ENCODE measurements at regions not wholly inside any gene's neighbourhood (a gene's known extent, or its start where the extent isn't known, plus 50 kb on each side); places are given as distances from the start of the nearest gene placed in this dataset.

DNA sequence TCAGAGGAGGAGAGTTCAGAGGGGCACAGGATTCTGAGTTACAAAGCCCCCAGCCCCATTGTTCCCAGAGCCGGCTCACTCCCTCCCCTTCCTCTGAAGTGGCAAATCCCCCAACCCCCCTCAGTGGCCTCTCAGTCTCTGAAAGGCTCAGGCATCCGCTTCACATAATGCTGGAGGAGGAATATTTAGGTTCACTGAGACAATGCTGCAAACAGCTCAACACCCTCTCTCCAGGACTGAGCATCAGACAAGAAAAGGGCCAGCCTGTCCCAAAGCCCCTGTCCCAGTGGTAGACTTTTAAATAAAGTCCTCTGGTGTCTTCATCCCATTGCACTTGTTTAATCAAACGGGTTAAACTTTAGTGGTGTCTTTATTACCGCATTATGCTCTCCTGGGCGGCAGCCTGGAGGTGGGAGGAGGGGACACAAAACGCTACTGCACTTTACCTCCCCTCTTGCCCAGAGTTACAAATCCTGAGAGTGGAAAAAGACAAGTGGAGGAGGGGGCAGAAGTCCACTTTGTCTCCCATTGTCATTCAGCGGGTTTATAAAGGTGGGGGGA is 257.9 kb downstream of the FGFR2 start:
- Histone ChIP-seq H3K4me1 (peaks cover 47% of the 10 kb centered on the region), H3K27me3 (replicated peaks; ENCODE audit: control insufficient read depth, insufficient read depth, low read length) (no peaks in the 10 kb centered on the region), H3K36me3 (ENCODE audit: control insufficient read depth, insufficient read depth, low read length) (no peaks in the 10 kb centered on the region), H3K9me3 (no peaks in the 10 kb centered on the region), H3K4me3 (ENCODE audit: low read depth, low read length) (no peak overlapping the region)
- no peak overlapping the region for H3K4me3 Mint-ChIP-seq (ENCODE audit: unreplicated experiment)
- ChIA-PET CTCF (no interaction called here), POLR2A (no interaction called here)
- TF ChIP-seq, protein P1, sequence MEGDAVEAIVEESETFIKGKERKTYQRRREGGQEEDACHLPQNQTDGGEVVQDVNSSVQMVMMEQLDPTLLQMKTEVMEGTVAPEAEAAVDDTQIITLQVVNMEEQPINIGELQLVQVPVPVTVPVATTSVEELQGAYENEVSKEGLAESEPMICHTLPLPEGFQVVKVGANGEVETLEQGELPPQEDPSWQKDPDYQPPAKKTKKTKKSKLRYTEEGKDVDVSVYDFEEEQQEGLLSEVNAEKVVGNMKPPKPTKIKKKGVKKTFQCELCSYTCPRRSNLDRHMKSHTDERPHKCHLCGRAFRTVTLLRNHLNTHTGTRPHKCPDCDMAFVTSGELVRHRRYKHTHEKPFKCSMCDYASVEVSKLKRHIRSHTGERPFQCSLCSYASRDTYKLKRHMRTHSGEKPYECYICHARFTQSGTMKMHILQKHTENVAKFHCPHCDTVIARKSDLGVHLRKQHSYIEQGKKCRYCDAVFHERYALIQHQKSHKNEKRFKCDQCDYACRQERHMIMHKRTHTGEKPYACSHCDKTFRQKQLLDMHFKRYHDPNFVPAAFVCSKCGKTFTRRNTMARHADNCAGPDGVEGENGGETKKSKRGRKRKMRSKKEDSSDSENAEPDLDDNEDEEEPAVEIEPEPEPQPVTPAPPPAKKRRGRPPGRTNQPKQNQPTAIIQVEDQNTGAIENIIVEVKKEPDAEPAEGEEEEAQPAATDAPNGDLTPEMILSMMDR (IDR thresholded peaks at IDR 0.05; ENCODE audit: insufficient read depth in 1 of 2, low read depth in 1 of 2, low read length in 1 of 2, severe bottlenecking in 1 of 2, unreplicated experiment in 1 of 2), result no peak
- intact Hi-C loops (cut with micrococcal nuclease; ENCODE audit: unreplicated experiment), result no loop called here
- no peak for DNase-seq
- H3K36me3 Mint-ChIP-seq (ENCODE audit: insufficient read depth, unreplicated experiment), result peaks cover 4% of the 10 kb centered on the region
- no TSS peak for BruUV-seq (replicated peaks)
- peaks cover 9% of the 10 kb centered on the region for H3K9me3 Mint-ChIP-seq (ENCODE audit: unreplicated experiment)
- peak overlapping the region; percentile 18 for H3K27ac Mint-ChIP-seq (ENCODE audit: unreplicated experiment)
- peaks cover 42% of the 10 kb centered on the region for H3K4me1 Mint-ChIP-seq (ENCODE audit: low read depth, unreplicated experiment)
- H3K27me3 Mint-ChIP-seq (ENCODE audit: insufficient read depth, unreplicated experiment), result no peaks in the 10 kb centered on the region

DNA sequence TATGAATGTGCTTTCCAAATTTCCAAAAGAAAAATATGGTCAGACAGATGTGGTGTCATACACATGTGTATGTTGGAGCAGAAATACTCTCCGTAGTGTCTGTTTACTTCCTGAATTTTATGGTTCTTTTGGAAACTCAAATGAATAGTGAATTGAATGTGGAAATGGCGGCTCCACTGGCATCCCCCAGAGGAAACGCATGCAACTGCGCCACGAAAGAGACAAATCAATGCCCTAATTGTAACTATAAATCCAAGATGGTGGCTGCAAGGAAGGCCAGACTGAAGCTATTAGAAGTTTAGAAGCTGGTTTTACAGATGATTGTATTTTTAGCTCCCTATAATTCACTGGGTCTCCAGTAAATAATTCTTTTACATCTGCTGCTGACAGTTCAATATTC is 246.7 kb downstream of the FGFR2 start:
- Mint-ChIP-seq H3K4me3 (ENCODE audit: unreplicated experiment) (no peak overlapping the region), H3K27ac (ENCODE audit: unreplicated experiment) (no peak overlapping the region), H3K9me3 (ENCODE audit: unreplicated experiment) (no peaks in the 10 kb centered on the region), H3K36me3 (ENCODE audit: insufficient read depth, unreplicated experiment) (no peaks in the 10 kb centered on the region), H3K4me1 (ENCODE audit: low read depth, unreplicated experiment) (no peaks in the 10 kb centered on the region), H3K27me3 (ENCODE audit: insufficient read depth, unreplicated experiment) (no peaks in the 10 kb centered on the region)
- no peaks in the 10 kb centered on the region for H3K9me3 ChIP-seq
- no peak overlapping the region for H3K4me3 ChIP-seq (ENCODE audit: low read depth, low read length)
- ChIA-PET POLR2A (no interaction called here), CTCF (no interaction called here)
- intact Hi-C loops (cut with micrococcal nuclease; ENCODE audit: unreplicated experiment), result no loop called here
- TF ChIP-seq, protein P1 (IDR thresholded peaks at IDR 0.05; ENCODE audit: insufficient read depth in 1 of 2, low read depth in 1 of 2, low read length in 1 of 2, severe bottlenecking in 1 of 2, unreplicated experiment in 1 of 2), result no peak
- no peaks in the 10 kb centered on the region for H3K36me3 ChIP-seq (ENCODE audit: control insufficient read depth, insufficient read depth, low read length)
- no peaks in the 10 kb centered on the region for H3K27me3 ChIP-seq (replicated peaks; ENCODE audit: control insufficient read depth, insufficient read depth, low read length)
- H3K4me1 ChIP-seq, result no peaks in the 10 kb centered on the region
- no TSS peak for BruUV-seq (replicated peaks)
- DNase-seq, result no peak

DNA sequence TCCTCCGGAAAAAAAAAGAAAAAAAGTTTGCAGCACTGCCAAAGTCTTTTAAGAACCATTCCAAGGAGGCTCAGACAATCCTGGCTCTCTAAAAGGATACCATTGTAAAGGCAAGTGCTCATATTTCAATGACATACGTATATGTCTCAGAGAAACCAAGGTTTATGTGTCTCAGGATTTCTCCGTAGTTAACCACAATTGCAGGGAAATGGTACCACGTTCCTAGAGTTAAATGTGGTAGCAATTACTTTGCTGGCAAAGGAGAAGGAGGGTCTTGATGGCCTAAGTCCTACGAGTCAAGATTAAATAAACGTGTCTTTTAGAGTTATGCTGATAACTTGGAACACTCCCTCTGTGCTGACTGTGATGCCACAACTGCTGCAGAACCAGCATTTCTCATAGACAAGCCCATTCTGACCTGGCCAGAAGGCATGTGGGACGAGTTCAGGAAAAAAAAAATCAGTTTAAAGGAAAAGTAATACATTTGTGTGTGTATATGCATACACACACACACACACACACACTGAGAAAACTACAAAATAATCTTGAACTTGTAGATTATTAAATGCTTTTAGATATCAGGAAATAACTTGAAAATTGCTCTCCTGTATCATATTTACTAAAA is 245.9 kb downstream of the FGFR2 start:
- H3K27me3 ChIP-seq (replicated peaks; ENCODE audit: control insufficient read depth, insufficient read depth, low read length), result no peaks in the 10 kb centered on the region
- TF ChIP-seq, protein P1 (IDR thresholded peaks at IDR 0.05; ENCODE audit: insufficient read depth in 1 of 2, low read depth in 1 of 2, low read length in 1 of 2, severe bottlenecking in 1 of 2, unreplicated experiment in 1 of 2), result no peak
- no peaks in the 10 kb centered on the region for H3K4me1 ChIP-seq
- Mint-ChIP-seq H3K9me3 (ENCODE audit: unreplicated experiment) (no peaks in the 10 kb centered on the region), H3K4me3 (ENCODE audit: unreplicated experiment) (no peak overlapping the region), H3K36me3 (ENCODE audit: insufficient read depth, unreplicated experiment) (no peaks in the 10 kb centered on the region), H3K4me1 (ENCODE audit: low read depth, unreplicated experiment) (no peaks in the 10 kb centered on the region), H3K27me3 (ENCODE audit: insufficient read depth, unreplicated experiment) (no peaks in the 10 kb centered on the region), H3K27ac (ENCODE audit: unreplicated experiment) (no peak overlapping the region)
- H3K9me3 ChIP-seq, result no peaks in the 10 kb centered on the region
- POLR2A ChIA-PET, result no interaction called here
- no TSS peak for BruUV-seq (replicated peaks)
- H3K36me3 ChIP-seq (ENCODE audit: control insufficient read depth, insufficient read depth, low read length), result no peaks in the 10 kb centered on the region
- DNase-seq, result no peak
- intact Hi-C loops (cut with micrococcal nuclease; ENCODE audit: unreplicated experiment), result no loop called here
- no peak overlapping the region for H3K4me3 ChIP-seq (ENCODE audit: low read depth, low read length)
- CTCF ChIA-PET, result no interaction called here
